ENCODE measurements at regions not wholly inside any gene's neighbourhood (a gene's known extent, or its start where the extent isn't known, plus 50 kb on each side); places are given as distances from the start of the nearest gene placed in this dataset.

GRCh38 chr4:152148057-152148456, 387.2 kb upstream of the GATB start:
- no peak for TF ChIP-seq CTCF (IDR thresholded peaks at IDR 0.05; ENCODE audit: borderline replicate concordance, insufficient read depth, low read depth, low read length)
- no peak overlapping the region for H3K4me3 ChIP-seq (ENCODE audit: low read depth, low read length)

GRCh38 chr4:152146244-152146643, 385.4 kb upstream of the GATB start:
- H3K4me3 ChIP-seq (ENCODE audit: low read depth, low read length), result no peak overlapping the region
- TF ChIP-seq CTCF (IDR thresholded peaks at IDR 0.05; ENCODE audit: borderline replicate concordance, insufficient read depth, low read depth, low read length), result no peak

- no peak overlapping the region for H3K4me3 ChIP-seq (ENCODE audit: low read depth, low read length)
- TF ChIP-seq CTCF (IDR thresholded peaks at IDR 0.05; ENCODE audit: borderline replicate concordance, insufficient read depth, low read depth, low read length), result no peak
Observed at GRCh38 chr4:152143806-152144205, 383.0 kb upstream of the GATB start.

GRCh38 chr4:152138451-152138850, 377.6 kb upstream of the GATB start:
- no peak overlapping the region for H3K4me3 ChIP-seq (ENCODE audit: low read depth, low read length)
- no peak for TF ChIP-seq CTCF (IDR thresholded peaks at IDR 0.05; ENCODE audit: borderline replicate concordance, insufficient read depth, low read depth, low read length)

- H3K4me3 ChIP-seq (ENCODE audit: low read depth, low read length), result no peak overlapping the region
- TF ChIP-seq CTCF (IDR thresholded peaks at IDR 0.05; ENCODE audit: borderline replicate concordance, insufficient read depth, low read depth, low read length), result no peak
Observed at GRCh38 chr4:152132776-152133175, 372.0 kb upstream of the GATB start.

GRCh38 chr4:152128356-152128755, 367.5 kb upstream of the GATB start:
- no peak for TF ChIP-seq CTCF (IDR thresholded peaks at IDR 0.05; ENCODE audit: borderline replicate concordance, insufficient read depth, low read depth, low read length)
- no peak overlapping the region for H3K4me3 ChIP-seq (ENCODE audit: low read depth, low read length)

GRCh38 chr4:152126238-152126637, 365.4 kb upstream of the GATB start:
- no peak overlapping the region for H3K4me3 ChIP-seq (ENCODE audit: low read depth, low read length)
- TF ChIP-seq CTCF (IDR thresholded peaks at IDR 0.05; ENCODE audit: borderline replicate concordance, insufficient read depth, low read depth, low read length), result no peak

Measured in GM12875 (cell line).